Medulla oblongata (tissue), 1 donor: ENCODE measurements at regions not wholly inside any gene's neighbourhood (a gene's known extent, or its start where the extent isn't known, plus 50 kb on each side); places are given as distances from the start of the nearest gene placed in this dataset.

Experiments
- DNase-seq: peaks from one replicate; pipeline ENCODE4 v3.0.0-alpha.2; 2015; ENCODE audit errors: extremely low spot score

DNA sequence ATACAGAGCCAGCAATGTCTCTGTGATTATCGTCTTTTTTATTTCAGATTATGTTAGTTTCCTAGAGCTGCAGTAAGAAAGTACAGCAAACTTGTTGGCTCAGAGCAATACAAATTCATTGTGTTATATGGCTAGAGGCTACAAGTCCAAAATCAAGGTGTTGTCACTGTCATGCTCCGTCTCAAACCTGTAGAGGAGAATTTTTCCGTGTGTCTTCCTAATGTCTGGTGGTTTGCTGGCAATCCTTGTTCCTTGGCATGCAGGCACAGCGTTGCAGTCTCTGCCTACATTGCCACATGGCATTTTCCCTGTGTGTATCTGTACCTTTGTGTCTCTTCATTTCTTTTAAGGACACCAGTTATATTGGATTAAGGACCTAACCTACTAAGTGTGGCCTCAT, 244.4 kb downstream of the LRRIQ3 start:
- DNase-seq = no peak

GRCh38 chr1:73953186-73953585, 244.8 kb downstream of the LRRIQ3 start:
- DNase-seq = no peak

GRCh38 chr1:73948055-73948454, 249.9 kb downstream of the LRRIQ3 start:
- DNase-seq = no peak

DNA sequence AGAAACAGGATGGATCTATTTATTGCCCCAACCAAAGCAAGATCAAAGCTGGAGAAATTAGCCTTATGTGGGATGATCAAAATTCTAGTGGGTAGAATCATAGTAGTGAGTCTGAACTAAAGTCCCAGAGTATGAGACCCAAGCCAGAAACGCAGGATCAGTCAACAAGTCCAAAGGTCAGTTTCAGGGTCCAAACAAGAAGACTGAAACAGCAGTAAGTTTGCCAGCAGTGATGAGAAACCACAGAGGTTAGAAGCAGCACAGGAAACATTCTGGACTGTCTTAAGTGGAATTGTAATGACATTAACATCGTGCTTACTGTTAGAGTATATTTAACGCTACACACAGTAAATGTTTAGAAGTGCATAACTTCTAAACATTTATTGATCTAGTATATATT, 251.0 kb downstream of the LRRIQ3 start:
- DNase-seq = no peak

DNA sequence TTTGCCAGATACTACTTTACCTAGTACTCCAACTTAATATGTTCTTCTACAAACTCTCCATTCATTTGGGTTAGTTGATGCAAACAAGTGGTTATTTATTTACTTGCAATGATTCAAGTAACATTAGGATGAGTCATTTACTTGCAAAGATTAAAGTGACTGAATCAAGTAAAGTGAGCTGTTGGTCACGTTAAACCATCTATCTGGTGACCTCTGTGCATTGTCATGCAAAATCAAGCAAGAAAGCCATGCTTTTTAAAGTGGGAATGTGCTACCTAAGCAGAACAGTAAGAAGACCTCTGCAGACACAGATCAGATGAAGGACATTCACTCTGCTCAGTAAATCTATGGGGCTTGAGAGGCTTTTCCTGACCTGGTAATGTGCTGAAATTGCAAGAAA, 254.7 kb downstream of the LRRIQ3 start:
- no peak for DNase-seq

GRCh38 chr1:73930293-73930692, 267.7 kb downstream of the LRRIQ3 start:
- DNase-seq = no peak

DNA sequence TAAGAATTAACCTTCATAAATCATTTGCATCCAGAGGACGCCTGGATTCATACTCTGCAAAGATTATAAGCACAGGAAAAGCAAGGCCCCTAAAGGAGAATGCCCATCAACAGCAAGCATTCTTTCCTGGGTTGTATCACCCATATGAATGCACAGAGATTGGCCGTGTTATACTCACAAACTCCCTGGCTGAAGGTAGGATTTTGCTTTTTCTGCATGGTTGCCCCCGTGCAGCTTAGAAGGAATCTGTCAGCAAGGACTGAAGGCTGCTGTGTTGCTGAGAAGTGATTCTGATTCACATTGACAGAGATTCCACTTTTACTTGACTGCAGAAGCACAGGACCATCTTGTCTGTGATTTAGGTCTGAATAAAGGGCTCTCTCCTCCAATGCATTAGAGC, 283.0 kb downstream of the LRRIQ3 start:
- DNase-seq = no peak

GRCh38 chr1:73913025-73913424, 285.0 kb downstream of the LRRIQ3 start:
- DNase-seq = no peak

DNA sequence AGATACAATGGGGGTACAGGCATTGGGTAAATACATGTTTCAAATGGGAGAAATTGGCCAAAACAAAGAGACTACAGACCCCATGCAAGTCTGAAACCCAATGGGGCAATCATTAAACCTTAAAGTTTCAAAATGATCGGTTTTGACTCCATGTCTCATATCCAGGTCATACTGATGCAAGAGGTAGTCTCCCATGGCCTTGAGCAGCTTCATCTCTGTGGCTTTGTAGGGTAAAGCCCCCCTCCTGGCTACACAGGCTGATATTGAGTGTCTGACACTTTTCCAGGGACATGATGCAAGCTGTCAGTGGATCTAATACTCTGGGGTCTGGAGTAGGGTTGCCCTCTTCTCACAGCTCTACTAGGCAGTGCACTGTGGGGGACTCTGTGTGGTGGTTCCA, 286.1 kb downstream of the LRRIQ3 start:
- no peak for DNase-seq

DNA sequence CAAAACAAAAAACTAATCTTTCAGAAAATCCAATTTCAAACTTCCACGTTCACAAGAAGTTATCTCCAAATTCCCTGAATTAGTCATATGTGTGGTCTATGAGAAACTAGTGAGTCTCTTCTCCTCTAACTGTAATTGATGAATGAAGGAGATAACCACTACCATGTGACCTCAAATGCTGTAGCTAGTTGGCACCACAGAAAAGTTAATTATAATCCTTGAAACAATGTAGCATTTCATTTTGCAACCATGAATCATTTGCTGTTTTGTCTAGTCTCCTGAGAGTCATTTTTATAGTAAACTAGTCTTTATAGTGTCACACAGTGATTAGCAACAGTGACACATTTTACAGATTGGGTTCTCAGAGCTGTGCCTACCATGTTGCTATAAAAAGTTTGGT, 287.5 kb downstream of the LRRIQ3 start:
- DNase-seq = no peak

DNA sequence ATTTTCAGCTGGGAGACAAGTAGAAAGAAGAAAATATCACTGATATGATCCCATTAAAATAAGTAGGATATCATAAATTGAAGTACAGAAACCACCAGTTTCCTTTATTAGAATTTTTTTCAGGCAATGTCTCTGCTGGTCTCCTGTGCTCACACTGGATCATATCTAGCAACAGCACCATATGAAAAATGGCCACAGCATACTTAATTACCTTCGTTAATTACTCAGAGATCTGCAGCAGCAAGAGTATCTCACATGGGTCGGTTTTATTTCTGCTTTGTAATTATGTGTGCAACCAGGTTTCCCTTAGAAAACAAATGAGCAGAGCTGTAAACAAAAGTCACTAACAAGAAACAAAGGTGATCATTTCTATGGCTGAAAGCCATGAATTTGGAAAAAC, 287.9 kb downstream of the LRRIQ3 start:
- DNase-seq = no peak

- no peak for DNase-seq
Measured at GRCh38 chr1:73909043-73909562, 288.9 kb downstream of the LRRIQ3 start.

DNA sequence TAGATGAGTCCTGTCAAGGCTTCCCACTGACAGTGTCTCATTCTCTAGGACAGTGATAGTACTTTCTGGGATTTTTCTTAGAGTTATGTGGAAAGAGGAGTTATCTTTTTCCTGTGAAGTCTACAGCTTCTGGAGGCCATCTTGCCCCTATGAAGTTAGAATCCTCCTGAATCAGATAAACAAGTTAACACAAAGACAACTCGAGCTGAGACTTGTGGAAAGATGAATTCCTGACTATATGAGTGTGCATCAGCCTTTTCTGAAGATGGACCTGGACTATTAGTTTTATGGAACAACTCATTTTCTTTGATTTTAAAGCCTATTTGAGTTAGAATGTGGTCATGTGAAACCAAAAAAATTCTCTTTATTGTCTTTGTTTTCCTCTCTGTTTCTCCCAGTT, 290.9 kb downstream of the LRRIQ3 start:
- DNase-seq = no peak

GRCh38 chr1:73903092-73903491, 294.9 kb downstream of the LRRIQ3 start:
- DNase-seq = no peak

GRCh38 chr1:73901738-73902137, 296.2 kb downstream of the LRRIQ3 start:
- no peak for DNase-seq

GRCh38 chr1:73899311-73899710, 298.7 kb downstream of the LRRIQ3 start:
- no peak for DNase-seq

GRCh38 chr1:73898540-73898939, 299.4 kb downstream of the LRRIQ3 start:
- DNase-seq = no peak

DNA sequence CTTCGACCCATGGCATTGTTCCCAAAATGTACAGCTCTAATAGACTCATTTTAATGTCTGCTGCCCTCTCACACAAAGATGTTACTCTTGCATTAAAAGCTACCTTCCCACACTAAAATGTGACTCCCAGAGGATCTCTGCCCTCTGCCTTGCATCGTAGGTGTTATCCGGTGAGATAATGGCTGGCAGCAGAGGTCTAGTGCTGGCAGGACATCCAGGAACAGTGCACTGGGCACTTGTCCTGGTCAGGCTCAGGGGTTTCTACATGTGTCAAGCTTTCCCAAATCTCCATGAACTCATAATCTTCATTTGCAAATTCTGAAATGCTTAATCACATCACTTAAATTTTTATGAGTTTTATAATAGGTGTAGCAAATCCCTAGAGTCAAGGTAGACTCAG, 310.6 kb downstream of the LRRIQ3 start:
- DNase-seq = no peak

GRCh38 chr1:73886716-73887115, 311.3 kb downstream of the LRRIQ3 start:
- DNase-seq = no peak

DNA sequence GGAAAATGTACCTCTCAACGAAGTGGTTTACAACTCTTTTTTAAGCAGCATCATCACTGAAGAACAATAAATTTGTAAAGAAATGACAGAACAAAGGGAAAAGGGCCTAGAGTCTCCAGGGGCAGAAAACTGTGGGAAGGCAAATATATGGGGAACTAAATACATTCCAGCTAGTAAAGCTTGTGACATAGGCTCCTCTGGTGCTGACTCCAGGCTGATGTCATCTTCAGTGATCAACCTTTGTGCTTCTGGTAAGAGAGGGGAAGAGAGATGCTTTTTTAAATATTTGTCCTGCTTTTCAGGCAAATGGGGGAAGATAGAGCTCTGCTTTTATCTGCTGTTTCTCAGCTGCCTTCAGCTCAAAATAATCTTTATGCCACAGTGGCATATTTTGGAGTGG, 323.2 kb downstream of the LRRIQ3 start:
- DNase-seq = no peak

GRCh38 chr1:73868810-73869336, 329.1 kb downstream of the LRRIQ3 start:
- no peak for DNase-seq

DNA sequence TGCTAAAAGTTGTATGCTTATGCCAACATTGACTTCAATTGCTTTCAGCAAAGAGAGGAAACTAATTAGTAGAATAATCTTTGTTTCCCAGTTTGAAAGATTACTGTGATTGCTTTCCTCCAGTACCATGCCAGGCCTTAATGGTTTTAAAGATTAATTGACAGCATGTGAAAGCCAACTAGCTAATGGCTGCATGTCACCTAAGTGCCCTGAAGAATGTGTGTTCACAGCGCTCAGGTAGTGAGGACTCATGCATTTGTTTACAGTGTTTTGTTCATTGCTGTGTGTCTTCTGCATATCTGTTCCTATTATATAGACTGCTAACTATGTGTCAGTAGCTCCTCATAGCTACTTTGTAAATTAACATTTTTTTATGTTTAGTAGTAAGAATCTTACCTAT, 335.6 kb downstream of the LRRIQ3 start:
- DNase-seq = no peak

DNA sequence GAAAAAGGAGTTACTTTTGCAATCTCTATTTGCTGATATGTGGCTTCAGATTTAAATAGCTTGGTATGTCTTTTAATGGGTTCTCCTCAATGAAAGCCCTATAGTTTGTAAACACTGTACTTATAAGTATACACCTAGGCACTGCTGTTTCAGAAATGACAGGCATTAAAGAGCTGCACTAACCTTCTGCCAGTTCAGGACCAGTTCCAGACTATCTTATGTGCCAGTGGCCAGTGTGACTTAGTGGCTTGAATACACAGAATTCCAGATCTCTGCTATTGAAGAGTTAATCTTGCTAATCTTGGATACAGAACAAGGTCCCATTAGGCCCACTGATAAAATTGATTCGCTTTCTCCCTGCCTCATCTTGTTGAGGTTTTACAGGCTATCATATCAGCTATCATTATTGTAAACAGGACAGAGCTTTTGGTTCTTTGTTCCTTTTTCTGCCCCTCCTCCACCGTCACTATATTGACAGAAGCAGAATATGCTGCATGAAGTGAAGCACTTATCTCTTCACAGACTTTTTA, 337.5 kb downstream of the LRRIQ3 start:
- DNase-seq = no peak

- DNase-seq = no peak
Measured at GRCh38 chr1:73859227-73859626, 338.7 kb downstream of the LRRIQ3 start.
